GM12878 (cell line): ENCODE measurements at regions not wholly inside any gene's neighbourhood (a gene's known extent, or its start where the extent isn't known, plus 50 kb on each side); places are given as distances from the start of the nearest gene placed in this dataset.

Source experiments
- CBX5 ChIP-seq: sonication (generic); IDR thresholded peaks from 2 replicates; pipeline ENCODE4 v1.6.1; 2016; ENCODE audit warnings: low read depth, moderate library complexity, mild to moderate bottlenecking, inconsistent platforms
- CEBPB ChIP-seq, 2 experiments: fragments of 150-350 bp in 1 of 2; IDR thresholded peaks; 2 replicates each; pipeline ENCODE4 v1.6.1; 2012 to 2014; ENCODE audit warnings: low read depth in 2 of 2, low read length in 2 of 2, borderline replicate concordance in 1 of 2, inconsistent platforms in 1 of 2
- EZH2 ChIP-seq: IDR thresholded peaks from 2 replicates; pipeline ENCODE4 v1.6.1; 2012; ENCODE audit warnings: low read depth, mild to moderate bottlenecking, control low read depth, inconsistent platforms, low read length, borderline replicate concordance; ENCODE audit not compliant: control insufficient read depth
- HDAC6 ChIP-seq: fragments of 200-600 bp; sonication (generic); IDR thresholded peaks from one replicate; pipeline ENCODE4 v1.8.0; 2017; ENCODE audit warnings: antibody characterized with exemption; ENCODE audit not compliant: unreplicated experiment
- MAX ChIP-seq: IDR thresholded peaks from 2 replicates; pipeline ENCODE4 v1.6.1; 2012; ENCODE audit warnings: low read depth, low read length, improper control_type of control experiment
- NFYA ChIP-seq: IDR thresholded peaks from 2 replicates; pipeline ENCODE4 v1.6.1; 2011; ENCODE audit warnings: low read depth, mild to moderate bottlenecking, low read length, improper control_type of control experiment, borderline replicate concordance
- POLR2AphosphoS2 ChIP-seq: IDR thresholded peaks from 2 replicates; pipeline ENCODE4 v1.6.1; 2011; ENCODE audit warnings: low read depth, mild to moderate bottlenecking, low read length, improper control_type of control experiment, moderate library complexity
- RAD21 ChIP-seq: IDR thresholded peaks from 2 replicates; pipeline ENCODE4 v1.6.1; 2011; ENCODE audit warnings: mild to moderate bottlenecking, low read depth, low read length, moderate library complexity; ENCODE audit not compliant: insufficient read depth
- REST ChIP-seq: IDR thresholded peaks from 2 replicates; pipeline ENCODE4 v1.6.1; 2012; ENCODE audit warnings: mild to moderate bottlenecking, low read depth, low read length
- STAT3 ChIP-seq: IDR thresholded peaks from 2 replicates; pipeline ENCODE4 v1.6.1; 2011; ENCODE audit warnings: low read depth, low read length, improper control_type of control experiment
- TCF12 ChIP-seq: IDR thresholded peaks from 2 replicates; pipeline ENCODE4 v1.6.1; 2011; ENCODE audit warnings: low read depth, mild to moderate bottlenecking, low read length
- ZBTB40 ChIP-seq: fragments of 450-650 bp; IDR thresholded peaks from 2 replicates; pipeline ENCODE4 v1.6.1; 2016; ENCODE audit warnings: mild to moderate bottlenecking, moderate library complexity, borderline replicate concordance
- ZZZ3 ChIP-seq: IDR thresholded peaks from 2 replicates; pipeline ENCODE4 v1.6.1; 2011; ENCODE audit warnings: low read depth; ENCODE audit not compliant: control insufficient read depth, insufficient read length
- TF ChIP-seq, protein P1 (sequence below), 3 experiments: IDR thresholded peaks in 2 of 3; conservative IDR thresholded peaks in 1 of 3; 2 replicates each; pipeline ENCODE4 v1.5.1; 2011; ENCODE audit warnings: low read depth in 3 of 3, low read length in 3 of 3, mild to moderate bottlenecking in 3 of 3, control low read depth in 2 of 3, moderate library complexity in 2 of 3, inconsistent platforms in 1 of 3, mixed read lengths in 1 of 3; ENCODE audit not compliant: control insufficient read depth in 2 of 3, insufficient read depth in 1 of 3; ENCODE audit errors: extremely low read depth in 1 of 3

DNA sequence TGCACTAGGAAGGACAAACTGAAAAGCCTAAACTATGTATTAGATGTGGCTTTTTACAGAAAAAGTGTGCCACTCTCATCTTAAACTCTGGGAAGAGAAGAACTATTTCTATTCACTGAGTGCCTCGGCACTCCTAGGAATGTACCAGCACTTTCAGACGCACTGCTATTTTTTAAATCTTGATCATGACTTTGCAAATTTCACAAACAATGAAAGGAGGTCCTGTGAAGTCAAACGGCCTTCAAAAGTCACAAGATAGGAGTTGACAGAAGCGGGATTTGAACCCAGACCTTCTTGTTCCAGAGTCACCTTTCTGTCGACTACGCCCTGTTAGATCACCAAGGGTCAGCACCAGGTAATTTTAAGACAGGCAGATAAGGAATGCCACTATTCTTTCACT, 365.4 kb downstream of the VRK1 start:
- TF ChIP-seq MAX (no peak), ZBTB40 (no peak), NFYA (no peak), EZH2 (no peak), RAD21 (no peak), HDAC6 (no peak), REST (no peak), TCF12 (no peak), CBX5 (no peak), CEBPB (IDR thresholded peaks at IDR 0.05; ENCODE audit: borderline replicate concordance in 1 of 2, low read depth in 2 of 2, low read length in 2 of 2) (no peak), ZZZ3 (no peak), POLR2AphosphoS2 (no peak), STAT3 (no peak)
- TF ChIP-seq, protein P1, sequence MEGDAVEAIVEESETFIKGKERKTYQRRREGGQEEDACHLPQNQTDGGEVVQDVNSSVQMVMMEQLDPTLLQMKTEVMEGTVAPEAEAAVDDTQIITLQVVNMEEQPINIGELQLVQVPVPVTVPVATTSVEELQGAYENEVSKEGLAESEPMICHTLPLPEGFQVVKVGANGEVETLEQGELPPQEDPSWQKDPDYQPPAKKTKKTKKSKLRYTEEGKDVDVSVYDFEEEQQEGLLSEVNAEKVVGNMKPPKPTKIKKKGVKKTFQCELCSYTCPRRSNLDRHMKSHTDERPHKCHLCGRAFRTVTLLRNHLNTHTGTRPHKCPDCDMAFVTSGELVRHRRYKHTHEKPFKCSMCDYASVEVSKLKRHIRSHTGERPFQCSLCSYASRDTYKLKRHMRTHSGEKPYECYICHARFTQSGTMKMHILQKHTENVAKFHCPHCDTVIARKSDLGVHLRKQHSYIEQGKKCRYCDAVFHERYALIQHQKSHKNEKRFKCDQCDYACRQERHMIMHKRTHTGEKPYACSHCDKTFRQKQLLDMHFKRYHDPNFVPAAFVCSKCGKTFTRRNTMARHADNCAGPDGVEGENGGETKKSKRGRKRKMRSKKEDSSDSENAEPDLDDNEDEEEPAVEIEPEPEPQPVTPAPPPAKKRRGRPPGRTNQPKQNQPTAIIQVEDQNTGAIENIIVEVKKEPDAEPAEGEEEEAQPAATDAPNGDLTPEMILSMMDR (IDR thresholded peaks at IDR 0.05 in 2 of 3, conservative IDR thresholded peaks at IDR 0.05 in 1 of 3; ENCODE audit: control insufficient read depth in 2 of 3, extremely low read depth in 1 of 3, insufficient read depth in 1 of 3, low read depth in 3 of 3, low read length in 3 of 3): no peak
